ENCODE measurements at regions not wholly inside any gene's neighbourhood (a gene's known extent, or its start where the extent isn't known, plus 50 kb on each side); places are given as distances from the start of the nearest gene placed in this dataset.

GRCh38 chr2:184322615-184323014 is 275.7 kb upstream of the ZNF804A start:
- Histone ChIP-seq H3K36me3 (ENCODE audit: insufficient read depth) (no peaks in the 10 kb centered on the region), H3K4me2 (no peak overlapping the region), H3K4me1 (ENCODE audit: insufficient read depth) (no peaks in the 10 kb centered on the region), H3F3A (replicated peaks; ENCODE audit: low read depth) (no peaks in the 10 kb centered on the region), H2AFZ (no peak overlapping the region), H3K9me2 (ENCODE audit: insufficient read depth) (no peaks in the 10 kb centered on the region), H3K27ac (ENCODE audit: low read depth) (no peak overlapping the region), H3K27me3 (ENCODE audit: insufficient read depth) (no peaks in the 10 kb centered on the region), H4K20me1 (replicated peaks; ENCODE audit: insufficient read depth) (no peaks in the 10 kb centered on the region), H3K4me3 (no peak overlapping the region), H3K79me2 (replicated peaks; ENCODE audit: insufficient read depth) (no peaks in the 10 kb centered on the region)
- Mint-ChIP-seq H3K27ac (no peak overlapping the region), H3K4me1 (no peaks in the 10 kb centered on the region), H3K9me3 (no peaks in the 10 kb centered on the region), H3K36me3 (ENCODE audit: low read depth) (no peaks in the 10 kb centered on the region), H3K27me3 (ENCODE audit: insufficient read depth, low read depth, poor library complexity) (peaks cover 1% of the 10 kb centered on the region), H3K4me3 (no peak overlapping the region)
- DNase-seq (ENCODE audit: low spot score) (no peak), ATAC-seq (no peak)
- TF ChIP-seq STAT1 (IDR thresholded peaks at IDR 0.05; ENCODE audit: unreplicated experiment) (no peak), ETS1 (IDR thresholded peaks at IDR 0.05) (no peak), CTCF (conservative IDR thresholded peaks at IDR 0.05; ENCODE audit: low read depth in 2 of 2) (no peak), NANOG (IDR thresholded peaks at IDR 0.05; ENCODE audit: borderline replicate concordance) (no peak), REST (IDR thresholded peaks at IDR 0.05; ENCODE audit: unreplicated experiment) (no peak), ZNF114 (CRISPR knock-in tag; IDR thresholded peaks at IDR 0.05) (no peak), POLR2AphosphoS5 (IDR thresholded peaks at IDR 0.05; ENCODE audit: low read depth) (no peak)

- Mint-ChIP-seq H3K9me3 (no peaks in the 10 kb centered on the region), H3K4me3 (no peak overlapping the region), H3K4me1 (no peaks in the 10 kb centered on the region), H3K27ac (no peak overlapping the region), H3K27me3 (ENCODE audit: insufficient read depth, low read depth, poor library complexity) (peaks cover 5% of the 10 kb centered on the region), H3K36me3 (ENCODE audit: low read depth) (no peaks in the 10 kb centered on the region)
- H3K27me3 ChIP-seq (ENCODE audit: insufficient read depth) = no peaks in the 10 kb centered on the region
- ATAC-seq (no peak), DNase-seq (ENCODE audit: low spot score) (no peak)
- no peaks in the 10 kb centered on the region for H3F3A ChIP-seq (replicated peaks; ENCODE audit: low read depth)
- no peaks in the 10 kb centered on the region for H3K79me2 ChIP-seq (replicated peaks; ENCODE audit: insufficient read depth)
- H3K36me3 ChIP-seq (ENCODE audit: insufficient read depth) = no peaks in the 10 kb centered on the region
- H3K4me2 ChIP-seq = no peak overlapping the region
- no peaks in the 10 kb centered on the region for H4K20me1 ChIP-seq (replicated peaks; ENCODE audit: insufficient read depth)
- H3K27ac ChIP-seq (ENCODE audit: low read depth) = no peak overlapping the region
- H2AFZ ChIP-seq = no peak overlapping the region
- no peaks in the 10 kb centered on the region for H3K4me1 ChIP-seq (ENCODE audit: insufficient read depth)
- H3K9me2 ChIP-seq (ENCODE audit: insufficient read depth) = no peaks in the 10 kb centered on the region
- H3K4me3 ChIP-seq = no peak overlapping the region
- TF ChIP-seq NANOG (IDR thresholded peaks at IDR 0.05; ENCODE audit: borderline replicate concordance) = no peak
- TF ChIP-seq JUNB (IDR thresholded peaks at IDR 0.05; ENCODE audit: unreplicated experiment) = no peak
- TF ChIP-seq STAT1 (IDR thresholded peaks at IDR 0.05; ENCODE audit: unreplicated experiment) = no peak
- no peak for TF ChIP-seq ZNF114 (CRISPR knock-in tag; IDR thresholded peaks at IDR 0.05)
- TF ChIP-seq CREB1 (CRISPR knock-in tag; IDR thresholded peaks at IDR 0.05; ENCODE audit: low read depth) = no peak
- no peak for TF ChIP-seq CTCF (conservative IDR thresholded peaks at IDR 0.05; ENCODE audit: low read depth in 2 of 2)
- no peak for TF ChIP-seq EZH2phosphoT487 (IDR thresholded peaks at IDR 0.05; ENCODE audit: unreplicated experiment)
These were observed 272.3 kb upstream of the ZNF804A start for GRCh38 chr2:184326066-184326465.

Data from GM23338 (cell line).